Neutrophil (primary cell): ENCODE measurements at regions not wholly inside any gene's neighbourhood (a gene's known extent, or its start where the extent isn't known, plus 50 kb on each side); places are given as distances from the start of the nearest gene placed in this dataset.

Experiments
- H3K27ac ChIP-seq: fragments of 200-600 bp; sonication (generic); 2 replicates; pipeline ENCODE4 v1.5.1; 2016; ENCODE audit warnings: mild to moderate bottlenecking, moderate library complexity
- H3K27me3 ChIP-seq: fragments of 200-600 bp; sonication (generic); 2 replicates; pipeline ENCODE4 v1.6.0; 2016; ENCODE audit warnings: mild to moderate bottlenecking
- H3K36me3 ChIP-seq: fragments of 200-600 bp; sonication (generic); 2 replicates; pipeline ENCODE4 v1.5.1; 2017
- H3K4me1 ChIP-seq, 2 experiments: fragments of 200-600 bp in 1 of 2; sonication (generic) in 1 of 2; 1 replicate in 1 of 2; 2 replicates in 1 of 2; pipeline versions ENCODE4 v1.5.1 to v1.6.1; 2013 to 2016; ENCODE audit warnings: low read depth in 1 of 2, low read length in 1 of 2, mild to moderate bottlenecking in 1 of 2, moderate library complexity in 1 of 2; ENCODE audit not compliant: control insufficient read depth in 1 of 2, insufficient read depth in 1 of 2
- H3K4me3 ChIP-seq, 2 experiments: fragments of 200-600 bp in 1 of 2; sonication (generic) in 1 of 2; 1 replicate in 1 of 2; 2 replicates in 1 of 2; pipeline ENCODE4 v1.5.1; 2013 to 2016; ENCODE audit warnings: low read depth in 1 of 2, low read length in 1 of 2, mild to moderate bottlenecking in 1 of 2, moderate library complexity in 1 of 2
- H3K9me3 ChIP-seq: fragments of 200-600 bp; sonication (generic); 2 replicates; pipeline ENCODE4 v1.5.1; 2016
- CTCF ChIP-seq: fragments of 200-600 bp; sonication (generic); IDR thresholded peaks from 2 replicates; pipeline ENCODE4 v1.5.1; 2016; ENCODE audit warnings: antibody characterized with exemption

- H3K36me3 ChIP-seq: no peaks in the 10 kb centered on the region
- peaks cover 6% of the 10 kb centered on the region for H3K27me3 ChIP-seq
- no peak for TF ChIP-seq CTCF
- no peak overlapping the region for H3K27ac ChIP-seq
- H3K4me1 ChIP-seq: no peaks in the 10 kb centered on the region
- no peaks in the 10 kb centered on the region for H3K9me3 ChIP-seq
- H3K4me3 ChIP-seq: no peak overlapping the region
These were observed 185.3 kb upstream of the WWC1 start for GRCh38 chr5:168106008-168106761.

- TF ChIP-seq CTCF: no peak
- Histone ChIP-seq H3K27me3 (peaks cover 6% of the 10 kb centered on the region), H3K9me3 (no peaks in the 10 kb centered on the region), H3K4me1 (no peaks in the 10 kb centered on the region), H3K4me3 (no peak overlapping the region), H3K36me3 (no peaks in the 10 kb centered on the region), H3K27ac (no peak overlapping the region)
These were observed 182.0 kb upstream of the WWC1 start for GRCh38 chr5:168109441-168109840.

- Histone ChIP-seq H3K27ac (no peak overlapping the region), H3K27me3 (peaks cover 1% of the 10 kb centered on the region), H3K36me3 (no peaks in the 10 kb centered on the region), H3K4me1 (no peaks in the 10 kb centered on the region), H3K9me3 (no peaks in the 10 kb centered on the region), H3K4me3 (no peak overlapping the region)
- no peak for TF ChIP-seq CTCF
These were observed 181.1 kb upstream of the WWC1 start for GRCh38 chr5:168110384-168110783.

GRCh38 chr5:168110870-168111832 is 180.3 kb upstream of the WWC1 start:
- TF ChIP-seq CTCF: no peak
- H3K9me3 ChIP-seq: no peaks in the 10 kb centered on the region
- H3K27me3 ChIP-seq: no peaks in the 10 kb centered on the region
- H3K27ac ChIP-seq: no peak overlapping the region
- H3K36me3 ChIP-seq: no peaks in the 10 kb centered on the region
- no peaks in the 10 kb centered on the region for H3K4me1 ChIP-seq
- no peak overlapping the region for H3K4me3 ChIP-seq

- no peak for TF ChIP-seq CTCF
- H3K27ac ChIP-seq: no peak overlapping the region
- no peak overlapping the region for H3K4me3 ChIP-seq
- H3K4me1 ChIP-seq: no peaks in the 10 kb centered on the region
- no peaks in the 10 kb centered on the region for H3K36me3 ChIP-seq
- no peaks in the 10 kb centered on the region for H3K9me3 ChIP-seq
- H3K27me3 ChIP-seq: no peaks in the 10 kb centered on the region
These were observed 176.9 kb upstream of the WWC1 start for GRCh38 chr5:168114444-168115017.
